ENCODE measurements at regions not wholly inside any gene's neighbourhood (a gene's known extent, or its start where the extent isn't known, plus 50 kb on each side); places are given as distances from the start of the nearest gene placed in this dataset.

- TF ChIP-seq CTCF (IDR thresholded peaks at IDR 0.05) (no peak), POLR2A (IDR thresholded peaks at IDR 0.05) (no peak)
Observed at GRCh38 chr7:25308246-25308645, 80.0 kb upstream of the NPVF start.

Data from testis (tissue), 2 donors.